Dermis microvascular lymphatic vessel endothelial cell (primary cell): ENCODE measurements at regions not wholly inside any gene's neighbourhood (a gene's known extent, or its start where the extent isn't known, plus 50 kb on each side); places are given as distances from the start of the nearest gene placed in this dataset.
"Not testable (repeated sequence)": the region's sequence is repeated elsewhere in the genome, so short reads cannot be mapped to it uniquely, and the experiment has no call there.

Source experiments
- DNase-seq, 2 donors: peaks; one replicate each; pipeline versions ENCODE4 v3.0.0 to v3.0.0-alpha.2; 2010; ENCODE audit warnings: low read depth in 2 of 2

DNA sequence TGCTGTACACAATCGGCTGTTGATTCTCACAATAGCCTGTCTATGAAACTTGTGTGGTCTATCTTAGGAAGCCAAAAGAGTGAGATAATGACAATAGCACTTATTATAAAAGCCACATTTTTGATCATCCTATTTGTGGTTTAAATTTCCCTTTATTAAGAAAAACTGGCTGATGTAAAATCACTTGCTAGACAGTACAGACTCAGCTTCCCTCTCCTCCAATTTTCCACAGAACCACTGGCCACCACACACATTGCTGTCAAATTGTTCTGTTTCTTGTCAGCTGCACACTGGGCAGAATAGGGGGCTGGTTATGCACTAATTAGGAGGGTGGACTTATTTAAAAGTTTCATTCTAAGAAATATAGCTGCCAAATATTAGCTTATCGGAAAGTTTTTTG, 425.9 kb downstream of the EPHA3 start:
- DNase-seq: no peak

GRCh38 chr3:89554587-89554986, 447.2 kb downstream of the EPHA3 start:
- not testable (repeated sequence) for DNase-seq

DNA sequence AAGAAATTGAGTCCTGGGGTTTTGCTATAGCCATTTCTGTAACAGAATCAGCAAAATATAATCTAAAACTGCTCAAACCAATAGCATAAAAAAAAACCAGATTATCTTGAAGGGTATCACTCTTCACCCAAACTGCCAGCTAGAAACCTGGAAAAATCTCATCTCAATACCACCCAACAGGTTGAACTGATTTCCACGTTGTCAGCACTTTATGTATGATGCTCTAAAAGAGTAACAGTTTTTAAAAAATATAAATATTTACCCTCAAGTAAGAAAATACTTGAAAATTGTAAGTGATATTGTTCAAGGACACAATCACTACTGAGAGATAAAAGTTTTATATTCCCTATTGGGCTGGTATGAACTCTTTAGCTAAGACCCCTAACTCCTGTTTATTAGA, 451.3 kb downstream of the EPHA3 start:
- no peak for DNase-seq

DNA sequence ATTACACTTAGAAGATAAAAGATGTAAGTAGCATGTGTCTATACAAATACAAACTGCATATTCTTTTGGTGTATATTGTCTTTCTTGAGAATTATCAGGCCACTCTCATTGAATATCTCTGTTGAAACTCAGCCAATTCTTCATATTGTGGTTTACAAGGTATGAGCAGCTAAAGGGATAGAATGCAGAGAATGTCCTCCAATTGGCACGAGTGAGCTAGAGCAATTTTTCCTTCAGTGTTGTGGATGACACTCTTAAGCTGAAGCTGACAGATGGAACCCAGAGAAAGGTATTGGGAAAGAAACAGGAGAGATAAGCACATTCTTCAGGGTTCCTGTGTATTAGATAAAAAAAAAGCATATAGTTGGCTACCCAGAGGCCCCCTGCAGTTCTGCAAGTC, 453.1 kb downstream of the EPHA3 start:
- no peak for DNase-seq

DNA sequence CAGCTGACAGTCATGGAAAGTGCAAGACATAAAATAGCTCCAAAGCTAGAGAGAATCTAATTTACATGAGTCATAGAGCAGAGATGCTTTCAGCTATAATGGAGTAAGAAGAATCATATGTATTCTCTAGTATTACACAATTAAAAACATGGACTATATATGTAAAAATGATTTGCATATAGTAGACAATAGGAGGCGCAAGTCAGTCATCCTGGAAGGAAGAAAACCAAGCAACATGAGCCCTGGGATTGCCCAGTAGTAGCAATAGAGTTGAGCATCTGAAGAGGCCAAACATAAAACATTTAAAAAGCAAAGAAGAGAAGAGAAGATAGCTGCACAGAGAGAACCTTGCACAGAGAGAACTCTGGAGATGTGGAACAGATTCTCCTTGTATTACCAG, 455.0 kb downstream of the EPHA3 start:
- no peak for DNase-seq

DNA sequence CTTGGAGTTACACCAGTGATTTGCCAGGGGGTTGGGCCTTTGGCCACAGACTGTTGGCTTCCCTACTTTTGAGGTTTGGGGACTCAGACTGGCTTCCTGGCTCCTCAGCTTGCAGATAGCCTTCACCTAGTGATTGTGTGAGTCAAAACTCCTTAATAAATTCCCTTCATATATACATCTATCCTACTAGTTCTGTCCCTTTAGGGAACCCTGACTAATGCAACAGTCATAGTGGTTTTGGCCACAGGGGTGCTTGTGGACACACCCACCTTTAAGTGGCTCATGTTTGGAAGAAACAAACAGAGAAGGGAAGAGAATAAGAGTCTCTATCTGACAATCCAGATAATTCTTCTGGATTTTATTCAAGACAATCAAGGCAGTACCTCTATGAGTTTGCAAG, 457.7 kb downstream of the EPHA3 start:
- DNase-seq: no peak

GRCh38 chr3:89570465-89570864, 463.0 kb downstream of the EPHA3 start:
- DNase-seq: no peak

GRCh38 chr3:89571298-89571697, 463.9 kb downstream of the EPHA3 start:
- DNase-seq: no peak

DNA sequence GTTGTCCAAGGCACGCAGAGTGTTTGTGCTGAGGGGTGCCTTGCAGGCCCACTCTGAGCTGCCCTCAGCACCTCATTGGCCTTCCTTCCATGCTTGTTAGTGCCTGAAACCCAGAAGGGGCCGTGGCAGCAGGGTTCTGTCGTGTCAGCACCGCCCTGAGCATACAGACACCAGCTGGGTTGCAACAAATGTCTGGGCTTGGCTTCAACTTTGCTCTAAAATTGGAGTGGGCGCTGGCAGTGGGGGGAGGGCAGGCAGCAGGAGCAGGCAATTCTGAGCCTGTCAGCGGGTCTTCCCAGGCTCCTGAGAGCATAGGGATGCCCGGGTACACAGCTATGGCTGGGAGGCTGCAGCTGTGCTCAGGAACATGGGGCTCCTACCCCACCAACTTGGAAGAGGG, 464.3 kb downstream of the EPHA3 start:
- DNase-seq: no peak

DNA sequence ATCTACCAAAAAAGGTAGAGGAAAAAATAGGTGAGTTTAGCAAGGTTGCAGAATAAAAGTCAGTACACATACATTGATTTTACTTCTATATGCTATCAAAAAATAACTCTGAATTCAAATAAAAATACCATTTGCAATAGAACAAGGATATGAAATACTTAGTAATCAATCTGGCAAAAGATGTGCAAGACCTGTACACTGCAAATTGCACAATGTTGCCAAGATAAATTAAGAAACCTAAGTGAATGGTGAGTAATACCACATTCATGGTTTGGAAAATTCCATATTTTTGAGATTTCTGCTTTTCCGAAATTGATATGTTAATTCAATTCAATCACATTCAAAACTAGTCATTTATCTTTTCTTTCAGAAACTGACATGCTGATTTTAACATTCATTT, 464.8 kb downstream of the EPHA3 start:
- no peak for DNase-seq

DNA sequence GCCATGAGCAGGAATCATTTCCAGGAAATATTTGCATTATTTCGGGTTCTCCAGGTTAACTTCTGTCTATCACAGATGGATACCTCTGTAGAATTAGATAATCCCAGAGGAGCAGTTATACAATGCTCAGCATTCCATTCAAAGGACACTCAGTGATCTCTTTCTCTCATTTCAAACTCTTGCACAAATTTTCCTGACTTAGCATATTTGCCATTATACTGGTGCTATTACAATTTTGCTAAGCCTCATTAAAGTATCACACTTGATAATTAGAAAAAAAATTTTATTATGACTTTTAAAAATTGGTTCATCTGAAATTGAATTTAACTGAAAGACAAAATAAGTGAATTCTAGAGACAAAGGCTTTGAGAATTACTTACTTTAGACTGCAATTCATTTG, 469.0 kb downstream of the EPHA3 start:
- DNase-seq: no peak

DNA sequence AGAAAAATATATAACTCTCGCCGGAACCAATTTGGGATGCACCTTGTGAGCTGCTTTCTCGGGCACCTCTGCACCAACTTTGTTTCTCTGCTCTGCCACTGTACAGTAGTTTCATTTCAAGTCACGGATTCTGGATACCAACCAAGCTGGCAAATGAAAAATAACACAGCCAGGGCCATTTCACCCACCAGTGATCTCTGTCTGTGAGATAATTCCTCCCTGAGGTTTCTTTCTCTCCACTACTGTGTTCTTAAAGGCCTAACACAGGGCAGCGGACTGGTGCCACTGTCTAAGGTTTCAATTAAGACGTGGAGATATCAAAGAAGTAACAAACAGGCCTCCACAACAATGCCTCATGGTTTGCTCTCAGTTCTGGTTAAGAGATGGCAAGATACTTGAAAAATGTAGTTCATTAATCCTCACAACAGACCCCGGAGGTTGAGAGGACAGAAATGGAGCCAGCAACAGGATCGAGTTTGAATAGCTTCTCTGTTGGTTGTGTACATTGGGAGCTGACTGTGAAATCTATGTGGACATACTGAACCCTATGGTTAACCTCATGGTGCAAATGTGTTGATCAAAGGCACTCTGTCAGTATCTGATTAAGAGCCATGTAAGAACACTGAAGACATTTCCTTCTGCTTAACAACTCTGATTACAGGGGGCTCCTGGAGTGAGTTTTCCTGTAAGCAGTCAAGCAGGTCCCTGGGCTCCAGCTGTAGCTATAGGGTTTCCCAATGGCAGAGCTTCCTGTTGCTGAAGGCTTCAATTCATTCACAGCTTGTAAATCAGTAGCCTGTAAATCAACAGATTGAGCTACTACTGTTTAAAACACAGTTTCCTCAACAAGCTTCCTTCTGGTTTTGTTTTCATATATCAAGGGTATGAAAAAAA, 470.5 kb downstream of the EPHA3 start:
- DNase-seq: no peak

DNA sequence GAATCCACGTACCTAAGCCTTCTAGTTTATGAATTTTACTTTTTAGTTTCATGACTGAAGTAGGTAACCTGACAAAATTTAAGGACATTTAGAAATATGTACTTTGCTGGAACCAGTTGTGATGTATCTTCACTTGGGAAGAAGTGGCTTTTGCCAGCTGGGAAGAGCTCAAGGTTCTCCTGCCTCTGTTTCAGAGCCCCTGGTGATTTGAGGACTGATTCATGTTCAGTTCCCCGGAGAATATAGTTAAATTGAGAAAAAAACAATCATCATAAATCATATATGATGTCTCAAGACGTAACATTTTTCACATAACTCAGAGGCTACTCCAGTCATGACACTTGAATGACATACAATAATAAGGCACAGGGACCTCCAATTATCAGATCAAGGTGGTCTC, 473.4 kb downstream of the EPHA3 start:
- no peak for DNase-seq

- DNase-seq: no peak
These were observed 477.0 kb downstream of the EPHA3 start for GRCh38 chr3:89584398-89584797.

GRCh38 chr3:89586256-89586655, 478.8 kb downstream of the EPHA3 start:
- DNase-seq: no peak

- no peak for DNase-seq
These were observed 479.3 kb downstream of the EPHA3 start for GRCh38 chr3:89586676-89587075.

DNA sequence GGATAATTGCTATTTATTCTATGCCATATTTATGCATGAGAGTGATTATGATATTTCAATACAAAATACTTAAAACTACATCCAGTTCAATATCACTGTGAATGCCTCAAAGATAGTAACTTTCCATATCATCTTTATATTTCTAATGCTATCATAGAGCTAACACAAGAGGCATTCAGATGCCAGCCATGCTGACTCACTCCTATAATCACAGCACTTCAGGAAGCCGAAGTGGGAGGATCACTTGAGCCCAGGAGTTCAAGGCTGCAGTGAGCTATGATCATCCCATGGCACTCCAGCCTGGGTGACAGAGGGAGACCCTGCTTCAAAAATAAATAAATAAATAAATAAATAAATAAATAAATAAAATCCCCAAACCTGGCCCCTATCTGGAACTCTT, 498.7 kb downstream of the EPHA3 start:
- DNase-seq: no peak

GRCh38 chr3:89612027-89612426, 504.6 kb downstream of the EPHA3 start:
- DNase-seq: no peak

- no peak for DNase-seq
These were observed 505.8 kb downstream of the EPHA3 start for GRCh38 chr3:89613241-89613640.

GRCh38 chr3:89617706-89618105, 510.3 kb downstream of the EPHA3 start:
- no peak for DNase-seq

GRCh38 chr3:89619263-89619662, 511.8 kb downstream of the EPHA3 start:
- no peak for DNase-seq

DNA sequence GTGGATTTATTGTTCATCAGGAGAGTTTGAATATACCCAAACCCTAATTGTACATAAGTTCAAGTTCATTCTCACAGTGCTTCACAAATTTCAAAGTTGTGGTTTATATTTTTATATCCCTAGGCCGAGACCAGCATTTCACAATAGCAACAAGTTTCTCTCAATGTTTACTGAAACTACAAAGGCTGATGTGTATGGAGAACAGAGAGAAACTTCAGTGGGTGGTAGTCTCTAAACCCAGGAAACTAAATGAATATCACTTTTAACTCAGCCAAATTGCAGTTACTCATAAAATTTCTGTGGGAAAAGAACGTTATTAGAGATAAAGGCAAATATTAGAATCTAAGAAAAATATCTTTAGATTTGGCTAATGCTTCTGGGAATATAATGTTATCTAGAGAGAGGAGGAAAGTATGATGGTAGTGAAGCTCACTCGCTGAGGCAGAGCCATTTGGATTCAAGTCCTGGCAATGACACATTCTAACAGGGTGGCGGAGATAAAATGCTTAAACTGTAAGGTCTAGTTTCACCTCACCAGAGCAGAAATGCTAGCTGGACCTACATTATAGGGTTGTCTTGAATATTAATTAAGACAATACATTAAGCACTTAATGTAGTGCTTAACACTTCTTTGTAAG, 514.8 kb downstream of the EPHA3 start:
- no peak for DNase-seq

DNA sequence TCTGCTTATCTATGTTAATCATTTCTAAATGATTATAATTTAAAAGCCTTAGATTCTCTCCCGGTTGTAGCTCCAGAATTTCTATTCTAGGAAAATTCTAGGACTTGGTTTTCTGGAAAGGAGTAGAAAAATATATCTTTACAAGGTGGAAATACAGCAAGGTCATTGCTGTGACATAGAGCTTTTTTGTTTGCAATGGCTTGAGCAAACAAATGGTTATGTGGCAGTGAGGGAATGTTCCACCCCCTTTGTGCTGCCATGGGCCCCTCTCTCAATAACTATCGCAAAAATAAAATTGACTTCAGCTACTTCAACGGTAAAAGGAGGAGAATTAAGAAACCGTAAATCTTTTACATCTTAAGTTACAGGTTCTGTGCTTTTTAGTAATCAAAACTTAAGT, 517.1 kb downstream of the EPHA3 start:
- no peak for DNase-seq
